ENCODE measurements at regions not wholly inside any gene's neighbourhood (a gene's known extent, or its start where the extent isn't known, plus 50 kb on each side); places are given as distances from the start of the nearest gene placed in this dataset.

GRCh38 chr14:97618917-97619690, 821.9 kb downstream of the VRK1 start:
- H3K36me3 ChIP-seq (ENCODE audit: control insufficient read depth in 2 of 2, insufficient read depth in 1 of 2, low read length in 2 of 2): no peaks in the 10 kb centered on the region
- H3K9me3 ChIP-seq (ENCODE audit: control insufficient read depth, insufficient read depth, low read depth, low read length): no peaks in the 10 kb centered on the region; the same call in 1 of the 2 replicates
- POLR2A ChIA-PET: interaction anchor here (0.7 kb wide), 1 partner anchor 619 kb away, joined by 6 read pairs; no protein-coding TSS in a partner anchor
- H3K4me3 ChIP-seq (ENCODE audit: low read depth, low read length): no peak overlapping the region
- no peaks in the 10 kb centered on the region for H3K4me1 ChIP-seq (ENCODE audit: control insufficient read depth, insufficient read depth, low read length)
- TF ChIP-seq ZNF600 (tag by site-specific recombination; IDR thresholded peaks at IDR 0.05) (no peak), ZNF530 (tag by site-specific recombination; IDR thresholded peaks at IDR 0.05; ENCODE audit: low read depth) (no peak), ZFP41 (tag by site-specific recombination; IDR thresholded peaks at IDR 0.05; ENCODE audit: borderline replicate concordance) (no peak), GLI4 (tag by site-specific recombination; IDR thresholded peaks at IDR 0.05) (no peak), ZNF654 (tag by site-specific recombination; IDR thresholded peaks at IDR 0.05; ENCODE audit: low read depth) (no peak), ZNF26 (tag by site-specific recombination; IDR thresholded peaks at IDR 0.05) (no peak), ZNF837 (tag by site-specific recombination; IDR thresholded peaks at IDR 0.05) (no peak), ZNF37A (tag by site-specific recombination; IDR thresholded peaks at IDR 0.05) (no peak), SETDB1 (IDR thresholded peaks at IDR 0.05; ENCODE audit: insufficient read length, low read length) (no peak), KLF16 (tag by site-specific recombination; IDR thresholded peaks at IDR 0.05) (no peak), PATZ1 (tag by site-specific recombination; IDR thresholded peaks at IDR 0.05) (no peak), TRIM28 (IDR thresholded peaks at IDR 0.05; ENCODE audit: borderline replicate concordance, low read length) (no peak), ZNF146 (tag by site-specific recombination; IDR thresholded peaks at IDR 0.05) (no peak), ZBTB7A (tag by site-specific recombination; IDR thresholded peaks at IDR 0.05; ENCODE audit: low read depth) (no peak)
- H3K27ac ChIP-seq (ENCODE audit: extremely low read depth, low read depth, low read length): no peak overlapping the region
- CTCF ChIA-PET: no interaction called here

DNA sequence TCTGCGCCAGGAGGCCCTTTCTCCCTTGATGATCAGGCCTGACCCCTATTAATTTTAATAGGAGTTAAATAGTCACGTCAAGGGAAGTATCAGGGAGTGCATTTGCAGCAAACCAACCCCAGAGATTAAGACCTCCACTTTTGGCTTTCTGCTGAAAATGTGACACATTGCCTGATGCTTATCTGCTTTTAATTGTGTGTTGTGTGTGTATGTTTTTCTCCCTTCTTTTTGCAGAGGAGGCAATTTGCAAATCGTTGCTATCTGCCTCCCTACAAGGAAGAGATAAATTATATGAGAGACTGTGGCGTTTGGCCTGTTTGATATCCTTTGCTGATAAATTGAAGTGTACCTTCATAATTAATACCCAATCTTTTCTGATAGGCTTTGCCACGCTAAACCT, 822.9 kb downstream of the VRK1 start:
- Histone ChIP-seq H3K4me1 (ENCODE audit: control insufficient read depth, insufficient read depth, low read length) (no peaks in the 10 kb centered on the region), H3K4me3 (ENCODE audit: low read depth, low read length) (no peak overlapping the region), H3K27ac (ENCODE audit: extremely low read depth, low read depth, low read length) (no peak overlapping the region), H3K36me3 (ENCODE audit: control insufficient read depth in 2 of 2, insufficient read depth in 1 of 2, low read length in 2 of 2) (no peaks in the 10 kb centered on the region), H3K9me3 (ENCODE audit: control insufficient read depth, insufficient read depth, low read depth, low read length) (no peaks in the 10 kb centered on the region; the same call in 1 of the 2 replicates)
- POLR2A ChIA-PET: no interaction called here
- CTCF ChIA-PET: no interaction called here
- TF ChIP-seq, protein P1, sequence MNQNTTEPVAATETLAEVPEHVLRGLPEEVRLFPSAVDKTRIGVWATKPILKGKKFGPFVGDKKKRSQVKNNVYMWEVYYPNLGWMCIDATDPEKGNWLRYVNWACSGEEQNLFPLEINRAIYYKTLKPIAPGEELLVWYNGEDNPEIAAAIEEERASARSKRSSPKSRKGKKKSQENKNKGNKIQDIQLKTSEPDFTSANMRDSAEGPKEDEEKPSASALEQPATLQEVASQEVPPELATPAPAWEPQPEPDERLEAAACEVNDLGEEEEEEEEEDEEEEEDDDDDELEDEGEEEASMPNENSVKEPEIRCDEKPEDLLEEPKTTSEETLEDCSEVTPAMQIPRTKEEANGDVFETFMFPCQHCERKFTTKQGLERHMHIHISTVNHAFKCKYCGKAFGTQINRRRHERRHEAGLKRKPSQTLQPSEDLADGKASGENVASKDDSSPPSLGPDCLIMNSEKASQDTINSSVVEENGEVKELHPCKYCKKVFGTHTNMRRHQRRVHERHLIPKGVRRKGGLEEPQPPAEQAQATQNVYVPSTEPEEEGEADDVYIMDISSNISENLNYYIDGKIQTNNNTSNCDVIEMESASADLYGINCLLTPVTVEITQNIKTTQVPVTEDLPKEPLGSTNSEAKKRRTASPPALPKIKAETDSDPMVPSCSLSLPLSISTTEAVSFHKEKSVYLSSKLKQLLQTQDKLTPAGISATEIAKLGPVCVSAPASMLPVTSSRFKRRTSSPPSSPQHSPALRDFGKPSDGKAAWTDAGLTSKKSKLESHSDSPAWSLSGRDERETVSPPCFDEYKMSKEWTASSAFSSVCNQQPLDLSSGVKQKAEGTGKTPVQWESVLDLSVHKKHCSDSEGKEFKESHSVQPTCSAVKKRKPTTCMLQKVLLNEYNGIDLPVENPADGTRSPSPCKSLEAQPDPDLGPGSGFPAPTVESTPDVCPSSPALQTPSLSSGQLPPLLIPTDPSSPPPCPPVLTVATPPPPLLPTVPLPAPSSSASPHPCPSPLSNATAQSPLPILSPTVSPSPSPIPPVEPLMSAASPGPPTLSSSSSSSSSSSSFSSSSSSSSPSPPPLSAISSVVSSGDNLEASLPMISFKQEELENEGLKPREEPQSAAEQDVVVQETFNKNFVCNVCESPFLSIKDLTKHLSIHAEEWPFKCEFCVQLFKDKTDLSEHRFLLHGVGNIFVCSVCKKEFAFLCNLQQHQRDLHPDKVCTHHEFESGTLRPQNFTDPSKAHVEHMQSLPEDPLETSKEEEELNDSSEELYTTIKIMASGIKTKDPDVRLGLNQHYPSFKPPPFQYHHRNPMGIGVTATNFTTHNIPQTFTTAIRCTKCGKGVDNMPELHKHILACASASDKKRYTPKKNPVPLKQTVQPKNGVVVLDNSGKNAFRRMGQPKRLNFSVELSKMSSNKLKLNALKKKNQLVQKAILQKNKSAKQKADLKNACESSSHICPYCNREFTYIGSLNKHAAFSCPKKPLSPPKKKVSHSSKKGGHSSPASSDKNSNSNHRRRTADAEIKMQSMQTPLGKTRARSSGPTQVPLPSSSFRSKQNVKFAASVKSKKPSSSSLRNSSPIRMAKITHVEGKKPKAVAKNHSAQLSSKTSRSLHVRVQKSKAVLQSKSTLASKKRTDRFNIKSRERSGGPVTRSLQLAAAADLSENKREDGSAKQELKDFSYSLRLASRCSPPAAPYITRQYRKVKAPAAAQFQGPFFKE (tag by site-specific recombination; IDR thresholded peaks at IDR 0.05; ENCODE audit: borderline replicate concordance): no peak
- TF ChIP-seq ZNF521 (tag by site-specific recombination; IDR thresholded peaks at IDR 0.05): no peak
- TF ChIP-seq ZNF785 (tag by site-specific recombination; IDR thresholded peaks at IDR 0.05): no peak
- TF ChIP-seq, protein P2, sequence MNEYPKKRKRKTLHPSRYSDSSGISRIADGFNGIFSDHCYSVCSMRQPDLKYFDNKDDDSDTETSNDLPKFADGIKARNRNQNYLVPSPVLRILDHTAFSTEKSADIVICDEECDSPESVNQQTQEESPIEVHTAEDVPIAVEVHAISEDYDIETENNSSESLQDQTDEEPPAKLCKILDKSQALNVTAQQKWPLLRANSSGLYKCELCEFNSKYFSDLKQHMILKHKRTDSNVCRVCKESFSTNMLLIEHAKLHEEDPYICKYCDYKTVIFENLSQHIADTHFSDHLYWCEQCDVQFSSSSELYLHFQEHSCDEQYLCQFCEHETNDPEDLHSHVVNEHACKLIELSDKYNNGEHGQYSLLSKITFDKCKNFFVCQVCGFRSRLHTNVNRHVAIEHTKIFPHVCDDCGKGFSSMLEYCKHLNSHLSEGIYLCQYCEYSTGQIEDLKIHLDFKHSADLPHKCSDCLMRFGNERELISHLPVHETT (tag by site-specific recombination; IDR thresholded peaks at IDR 0.05): no peak
- no peak for TF ChIP-seq TRIM28 (IDR thresholded peaks at IDR 0.05; ENCODE audit: borderline replicate concordance, low read length)
- TF ChIP-seq ZNF426 (tag by site-specific recombination; IDR thresholded peaks at IDR 0.05): no peak
- no peak for TF ChIP-seq ZNF670 (tag by site-specific recombination; IDR thresholded peaks at IDR 0.05; ENCODE audit: low read depth)
- TF ChIP-seq AEBP2 (tag by site-specific recombination; IDR thresholded peaks at IDR 0.05; ENCODE audit: borderline replicate concordance): no peak
- no peak for TF ChIP-seq ZNF404 (tag by site-specific recombination; IDR thresholded peaks at IDR 0.05)
- no peak for TF ChIP-seq ZNF37A (tag by site-specific recombination; IDR thresholded peaks at IDR 0.05)
